Coronary artery (tissue), 2 donors: ENCODE measurements at regions not wholly inside any gene's neighbourhood (a gene's known extent, or its start where the extent isn't known, plus 50 kb on each side); places are given as distances from the start of the nearest gene placed in this dataset.
"Not testable (repeated sequence)": the region's sequence is repeated elsewhere in the genome, so short reads cannot be mapped to it uniquely, and the experiment has no call there.

Source experiments
- DNase-seq: peaks from one replicate; pipeline ENCODE4 v3.0.0-alpha.2; 2017; ENCODE audit warnings: low spot score
- H3K27ac ChIP-seq, 2 donors: fragments of 200-600 bp; sonication (generic); one replicate each; pipeline ENCODE4 v1.5.1; 2016 to 2019
- H3K4me3 ChIP-seq: fragments of 200-600 bp; sonication (generic); 2 replicates; pipeline ENCODE4 v1.5.1; 2016; ENCODE audit warnings: mild to moderate bottlenecking, moderate library complexity
- TF ChIP-seq, protein P1 (sequence below): fragments of 200-600 bp; sonication (generic); IDR thresholded peaks from one replicate; pipeline ENCODE4 v1.5.1; 2019; ENCODE audit warnings: antibody characterized with exemption

- DNase-seq = no peak
- TF ChIP-seq, protein P1, sequence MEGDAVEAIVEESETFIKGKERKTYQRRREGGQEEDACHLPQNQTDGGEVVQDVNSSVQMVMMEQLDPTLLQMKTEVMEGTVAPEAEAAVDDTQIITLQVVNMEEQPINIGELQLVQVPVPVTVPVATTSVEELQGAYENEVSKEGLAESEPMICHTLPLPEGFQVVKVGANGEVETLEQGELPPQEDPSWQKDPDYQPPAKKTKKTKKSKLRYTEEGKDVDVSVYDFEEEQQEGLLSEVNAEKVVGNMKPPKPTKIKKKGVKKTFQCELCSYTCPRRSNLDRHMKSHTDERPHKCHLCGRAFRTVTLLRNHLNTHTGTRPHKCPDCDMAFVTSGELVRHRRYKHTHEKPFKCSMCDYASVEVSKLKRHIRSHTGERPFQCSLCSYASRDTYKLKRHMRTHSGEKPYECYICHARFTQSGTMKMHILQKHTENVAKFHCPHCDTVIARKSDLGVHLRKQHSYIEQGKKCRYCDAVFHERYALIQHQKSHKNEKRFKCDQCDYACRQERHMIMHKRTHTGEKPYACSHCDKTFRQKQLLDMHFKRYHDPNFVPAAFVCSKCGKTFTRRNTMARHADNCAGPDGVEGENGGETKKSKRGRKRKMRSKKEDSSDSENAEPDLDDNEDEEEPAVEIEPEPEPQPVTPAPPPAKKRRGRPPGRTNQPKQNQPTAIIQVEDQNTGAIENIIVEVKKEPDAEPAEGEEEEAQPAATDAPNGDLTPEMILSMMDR = no peak
- no peak overlapping the region for H3K4me3 ChIP-seq
- no peak overlapping the region for H3K27ac ChIP-seq
These were observed 127.1 kb upstream of the BMAL1 start for GRCh38 chr11:13150487-13150886.

- TF ChIP-seq, protein P1 = no peak
- H3K4me3 ChIP-seq = no peak overlapping the region
- H3K27ac ChIP-seq = no peak overlapping the region
- DNase-seq = no peak
These were observed 125.3 kb upstream of the BMAL1 start for GRCh38 chr11:13152264-13152663.

- Histone ChIP-seq H3K27ac (no peak overlapping the region), H3K4me3 (no peak overlapping the region)
- TF ChIP-seq, protein P1 = no peak
- no peak for DNase-seq
These were observed 124.7 kb upstream of the BMAL1 start for GRCh38 chr11:13152736-13153541.

DNA sequence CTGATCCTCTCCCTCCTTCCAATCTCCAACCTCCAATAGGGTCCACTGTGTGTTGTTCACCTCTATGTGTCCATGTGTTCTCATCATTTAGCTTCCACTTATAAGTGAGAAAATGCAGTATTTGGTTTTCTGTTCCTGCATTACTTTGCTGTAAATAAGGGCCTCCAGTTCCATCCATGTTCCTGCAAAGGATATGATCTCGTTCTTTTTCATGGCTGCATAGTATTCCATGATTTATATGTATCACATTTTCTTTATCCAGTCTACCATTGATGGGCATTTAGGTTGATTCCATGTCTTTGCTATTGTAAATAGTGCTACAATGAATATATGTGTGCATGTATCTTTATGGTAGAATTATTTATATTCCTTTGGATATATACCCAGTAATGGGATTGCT is 123.2 kb upstream of the BMAL1 start:
- not testable (repeated sequence) for H3K4me3 ChIP-seq, DNase-seq, H3K27ac ChIP-seq

DNA sequence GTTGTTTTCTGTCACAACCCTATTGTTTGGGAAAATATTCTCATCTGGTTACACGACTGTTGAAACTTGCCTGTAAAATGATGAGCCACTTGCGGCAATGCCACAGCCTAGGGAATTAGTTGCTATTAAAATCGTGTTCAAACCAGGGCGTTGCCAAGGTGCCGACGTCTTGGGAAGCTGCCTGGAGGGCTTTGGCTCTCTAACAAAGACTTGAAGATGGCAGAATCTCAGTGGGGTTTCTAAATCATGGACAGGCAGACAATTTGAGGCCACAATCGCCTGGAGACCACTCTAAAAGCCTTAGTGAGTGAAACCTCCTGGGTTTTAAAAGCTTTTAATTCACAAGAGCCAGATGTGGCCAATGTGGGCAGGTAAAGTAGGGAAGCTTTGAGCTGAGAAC is 117.2 kb upstream of the BMAL1 start:
- H3K27ac ChIP-seq = no peak overlapping the region
- no peak for DNase-seq
- TF ChIP-seq, protein P1 = no peak
- H3K4me3 ChIP-seq = no peak overlapping the region

DNA sequence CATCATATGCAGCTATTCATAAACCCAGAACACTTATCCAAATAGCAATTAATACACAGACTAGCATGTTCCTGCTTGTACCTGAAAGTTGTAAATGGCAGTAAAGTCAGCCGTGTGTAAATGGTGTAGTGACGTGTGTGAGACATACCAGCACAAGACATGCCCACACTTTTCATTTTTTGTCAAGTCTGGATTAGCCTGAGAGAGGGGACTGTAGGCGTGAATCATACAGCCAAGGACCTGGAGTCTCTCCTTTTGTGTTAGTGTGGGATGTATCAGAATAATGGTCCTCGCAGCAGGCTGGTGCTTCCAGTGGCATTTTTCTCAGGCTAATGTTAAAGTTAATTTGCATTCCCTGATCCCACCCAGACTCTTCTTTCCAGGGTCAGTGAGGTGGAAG is 116.8 kb upstream of the BMAL1 start:
- TF ChIP-seq, protein P1 = no peak
- Histone ChIP-seq H3K27ac (no peak overlapping the region), H3K4me3 (no peak overlapping the region)
- no peak for DNase-seq

DNA sequence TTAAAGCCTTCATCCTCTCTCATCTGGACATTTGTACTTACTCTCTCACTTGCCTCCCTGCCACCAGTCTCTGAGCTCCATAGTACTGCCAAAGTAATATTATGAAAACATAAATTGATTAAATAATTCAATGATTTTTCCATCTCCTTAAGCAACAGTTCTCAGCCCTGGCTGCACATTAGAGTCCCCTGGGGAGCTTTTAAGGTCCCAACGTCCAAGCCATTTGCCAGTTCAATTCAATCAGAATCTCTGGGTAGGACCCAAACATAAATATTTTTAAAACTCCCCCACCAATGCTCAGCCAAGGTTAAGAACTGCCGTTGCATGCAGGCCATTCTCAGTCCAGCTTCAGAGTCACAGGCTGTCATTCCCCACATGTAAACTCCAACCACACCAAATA is 114.4 kb upstream of the BMAL1 start:
- Histone ChIP-seq H3K27ac (no peak overlapping the region), H3K4me3 (no peak overlapping the region)
- TF ChIP-seq, protein P1 = no peak
- DNase-seq = no peak
